ENCODE measurements at regions not wholly inside any gene's neighbourhood (a gene's known extent, or its start where the extent isn't known, plus 50 kb on each side); places are given as distances from the start of the nearest gene placed in this dataset.

- no peak for TF ChIP-seq CTCF (conservative IDR thresholded peaks at IDR 0.05)
- TF ChIP-seq EZH2 (IDR thresholded peaks at IDR 0.05; ENCODE audit: low read depth) = no peak
These were observed 149.0 kb upstream of the ST8SIA2 start for GRCh38 chr15:92244703-92245102.

Measured in PC-9 (cell line).